ENCODE measurements at regions not wholly inside any gene's neighbourhood (a gene's known extent, or its start where the extent isn't known, plus 50 kb on each side); places are given as distances from the start of the nearest gene placed in this dataset.
"Not testable (repeated sequence)": the region's sequence is repeated elsewhere in the genome, so short reads cannot be mapped to it uniquely, and the experiment has no call there.

GRCh38 chr17:22514767-22515320 is 822.5 kb downstream of the KCNJ18 start:
- TF ChIP-seq CTCF (conservative IDR thresholded peaks at IDR 0.05), result no peak
- no peak overlapping the region for H3K27ac ChIP-seq

- TF ChIP-seq CTCF (conservative IDR thresholded peaks at IDR 0.05), result no peak
- no peak overlapping the region for H3K27ac ChIP-seq
These were observed 823.3 kb downstream of the KCNJ18 start for GRCh38 chr17:22515599-22515998.

- no peak for TF ChIP-seq CTCF (conservative IDR thresholded peaks at IDR 0.05)
- no peak overlapping the region for H3K27ac ChIP-seq
These were observed 824.7 kb downstream of the KCNJ18 start for GRCh38 chr17:22516861-22517636.

GRCh38 chr17:22517716-22518115 is 825.4 kb downstream of the KCNJ18 start:
- no peak overlapping the region for H3K27ac ChIP-seq
- TF ChIP-seq CTCF (conservative IDR thresholded peaks at IDR 0.05), result no peak

- no peak for TF ChIP-seq CTCF (conservative IDR thresholded peaks at IDR 0.05)
- H3K27ac ChIP-seq, result no peak overlapping the region
These were observed 825.9 kb downstream of the KCNJ18 start for GRCh38 chr17:22518185-22518584.

GRCh38 chr17:22548873-22549272 is 856.5 kb downstream of the KCNJ18 start:
- peak; percentile 37 for TF ChIP-seq CTCF (conservative IDR thresholded peaks at IDR 0.05)
- H3K27ac ChIP-seq, result not testable (repeated sequence)

GRCh38 chr17:22551695-22552415 is 859.5 kb downstream of the KCNJ18 start:
- H3K27ac ChIP-seq, result not testable (repeated sequence)
